HG03095 (cell line): ENCODE measurements at regions not wholly inside any gene's neighbourhood (a gene's known extent, or its start where the extent isn't known, plus 50 kb on each side); places are given as distances from the start of the nearest gene placed in this dataset.

ENCODE experiments used
- ATAC-seq: cut with Tn5 transposase; IDR thresholded peaks from one replicate; pipeline ENCODE4 v1.9.1; 2021; ENCODE audit warnings: moderate library complexity; ENCODE audit not compliant: unreplicated experiment

GRCh38 chr5:63375851-63376250, 586.4 kb downstream of the HTR1A start:
- ATAC-seq = no peak

- ATAC-seq = no peak
These were observed 588.2 kb downstream of the HTR1A start for GRCh38 chr5:63374085-63374484.

DNA sequence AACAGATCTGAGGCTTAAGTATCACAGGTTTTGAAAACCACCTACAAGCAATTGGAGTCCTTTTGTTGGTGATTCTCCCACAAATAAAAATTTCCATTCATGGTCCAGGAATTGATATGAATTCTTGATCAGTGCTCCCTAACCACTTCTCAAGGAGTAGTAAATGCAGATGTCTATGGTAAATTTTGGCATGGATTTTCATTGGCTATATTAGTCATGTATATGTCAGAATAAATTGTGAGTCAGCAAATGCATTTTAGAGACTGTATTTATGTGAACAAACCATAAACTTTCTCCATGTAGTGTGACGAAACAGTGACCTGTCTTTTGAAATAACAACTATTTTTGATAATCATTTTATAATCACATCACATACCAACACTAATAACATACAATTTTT, 611.1 kb downstream of the HTR1A start:
- ATAC-seq = no peak

DNA sequence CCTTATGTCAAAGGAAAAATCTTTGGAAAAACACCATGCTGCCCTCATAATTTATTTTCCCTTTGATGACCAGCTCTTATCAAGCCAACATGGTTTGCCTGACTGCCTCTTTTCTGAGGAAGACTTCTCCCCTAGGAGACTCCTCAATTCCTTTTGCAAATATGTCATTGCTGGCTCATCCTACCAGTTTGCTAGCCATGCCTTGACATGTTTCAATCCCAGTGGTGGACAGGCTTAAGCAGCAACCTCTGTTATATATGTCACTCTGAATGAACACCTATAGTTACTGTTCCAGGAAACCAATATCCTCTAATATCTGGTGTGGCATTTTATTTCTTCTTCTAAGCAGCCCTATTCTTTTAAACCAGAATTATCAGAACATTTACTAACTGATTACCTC, 615.8 kb downstream of the HTR1A start:
- ATAC-seq = no peak

- ATAC-seq = no peak
These were observed 620.8 kb downstream of the HTR1A start for GRCh38 chr5:63341442-63341841.

GRCh38 chr5:63323926-63324325, 638.3 kb downstream of the HTR1A start:
- no peak for ATAC-seq

DNA sequence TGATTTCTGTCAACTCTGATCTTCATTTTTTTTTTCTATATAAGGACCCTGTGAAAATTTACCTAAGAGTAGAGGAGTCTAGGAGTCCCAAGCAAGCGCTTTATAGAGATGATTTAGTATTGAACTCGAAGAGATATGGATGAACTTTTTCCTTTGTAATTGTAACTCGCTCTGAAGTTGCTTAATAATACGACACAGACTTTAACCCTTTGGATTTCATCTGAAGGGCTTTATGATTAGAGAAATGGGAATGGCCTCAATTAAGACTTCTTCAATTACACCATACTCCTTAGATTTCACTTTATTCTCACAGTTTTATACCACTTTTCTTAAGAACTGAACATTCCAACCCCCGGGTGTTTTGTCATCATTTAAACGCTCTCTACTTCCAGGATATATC, 647.7 kb downstream of the HTR1A start:
- no peak for ATAC-seq

- no peak for ATAC-seq
These were observed 651.6 kb downstream of the HTR1A start for GRCh38 chr5:63310644-63311043.

DNA sequence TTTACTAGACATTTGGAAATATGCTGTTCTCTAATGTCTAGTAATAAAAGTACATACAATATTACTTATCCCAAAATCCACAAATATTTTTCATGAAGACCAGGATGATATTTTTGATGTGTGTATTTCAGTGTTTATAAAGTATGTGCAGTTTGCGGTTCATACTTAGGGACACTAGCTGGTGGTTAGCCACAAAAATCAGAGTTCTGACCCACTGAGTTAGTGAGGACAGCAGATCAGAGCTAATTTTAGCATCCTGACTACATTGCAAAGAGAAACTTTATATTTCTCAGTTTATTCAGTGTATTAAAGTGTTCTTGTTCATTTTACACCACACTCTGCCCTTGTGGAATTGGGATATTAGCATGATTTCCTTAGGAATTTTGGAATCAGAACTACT, 655.3 kb downstream of the HTR1A start:
- no peak for ATAC-seq

GRCh38 chr5:63293317-63293716, 668.9 kb downstream of the HTR1A start:
- no peak for ATAC-seq

DNA sequence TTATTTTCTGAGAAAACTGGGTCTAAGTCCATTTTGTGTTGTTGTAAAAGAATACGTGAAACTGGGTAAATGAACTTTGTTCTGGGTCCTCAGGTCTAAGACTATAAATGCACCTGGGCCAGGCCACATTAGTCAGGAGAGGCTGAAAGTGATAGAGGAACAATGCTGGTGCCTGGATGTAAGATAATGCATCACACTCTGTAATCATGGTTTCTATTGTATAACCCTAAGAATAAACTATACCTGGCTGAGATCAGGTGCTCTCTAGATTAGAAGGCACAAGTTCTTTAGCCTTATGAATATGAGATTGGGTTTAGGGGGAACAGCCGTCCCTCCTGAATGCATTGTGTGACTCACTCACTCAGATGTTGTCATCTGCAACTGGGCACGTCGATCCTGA, 675.5 kb downstream of the HTR1A start:
- no peak for ATAC-seq

DNA sequence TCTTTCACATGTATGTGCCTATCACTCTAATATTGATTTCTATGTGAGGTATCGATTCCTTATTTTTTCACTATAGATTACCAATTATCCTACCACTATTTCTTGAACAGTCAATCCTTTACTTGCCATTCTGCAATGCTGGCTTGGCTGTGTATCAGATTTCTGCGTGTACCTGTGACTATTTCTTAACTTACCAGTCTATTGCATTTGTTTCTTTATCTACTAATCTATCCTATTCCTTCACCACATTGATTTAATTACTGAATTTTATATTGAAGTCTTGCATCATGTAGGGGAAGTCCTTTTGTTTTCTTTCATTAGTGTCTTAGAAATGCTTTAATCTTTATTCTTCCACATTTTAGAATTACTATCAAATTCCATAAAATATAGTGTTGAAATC, 684.8 kb downstream of the LRRC70 start:
- ATAC-seq = no peak

DNA sequence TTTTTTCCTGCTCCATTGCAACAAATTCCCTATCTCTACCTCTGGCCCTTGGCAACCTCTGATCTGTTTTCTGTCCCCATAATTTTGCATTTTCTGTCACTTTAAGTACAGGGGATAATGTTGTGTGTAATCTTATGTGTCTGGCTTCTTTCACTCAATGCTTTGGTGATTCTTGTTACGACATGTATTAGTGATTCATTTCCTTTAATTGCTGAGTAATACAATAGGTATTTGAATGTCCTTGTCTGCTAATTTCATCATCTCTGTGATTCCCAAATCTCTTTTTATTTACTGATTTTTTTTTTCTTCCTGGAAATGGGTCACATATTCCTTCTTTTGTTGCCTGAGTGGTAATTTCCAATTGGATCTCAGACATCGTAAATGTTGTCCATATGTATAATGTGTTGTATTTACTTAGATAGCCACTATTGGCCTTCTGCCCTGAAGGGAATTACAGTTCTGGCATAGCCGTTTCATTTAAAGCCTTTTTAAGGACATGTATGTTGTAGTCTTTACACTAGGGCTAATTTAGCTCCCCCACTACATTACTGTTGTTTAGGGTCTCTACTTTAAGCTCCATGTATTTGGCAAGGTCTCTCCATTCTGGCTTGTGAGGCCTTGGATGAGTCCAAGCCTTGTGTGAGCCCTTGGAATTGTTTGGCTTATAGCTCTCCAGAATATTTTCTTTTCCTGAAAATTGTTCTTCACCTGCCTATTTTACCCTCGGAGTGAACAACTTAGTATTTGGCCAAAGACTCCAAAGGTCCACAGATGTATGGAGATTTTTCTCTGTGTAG, 683.8 kb downstream of the LRRC70 start:
- no peak for ATAC-seq

GRCh38 chr5:63261695-63262094, 683.1 kb downstream of the LRRC70 start:
- no peak for ATAC-seq

- ATAC-seq = no peak
These were observed 677.0 kb downstream of the LRRC70 start for GRCh38 chr5:63255594-63255993.

DNA sequence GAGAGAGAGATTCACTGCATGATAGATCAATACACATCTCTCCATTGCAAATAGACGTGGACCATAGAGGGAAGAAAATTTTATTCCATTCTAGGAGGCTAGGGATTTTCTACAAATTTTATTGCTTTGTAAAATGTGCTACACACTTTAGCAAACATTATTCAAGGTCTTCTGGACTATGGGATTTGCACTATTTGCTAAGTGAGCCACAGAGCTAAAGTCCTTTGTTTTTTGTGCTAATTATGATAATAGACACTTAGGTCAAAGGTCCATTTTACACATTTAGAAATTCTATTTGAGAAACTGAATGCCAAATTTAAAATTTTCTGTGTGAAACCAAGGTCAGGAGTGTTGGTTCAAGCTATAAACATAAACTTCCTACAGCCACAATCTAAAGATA, 672.3 kb downstream of the LRRC70 start:
- no peak for ATAC-seq

DNA sequence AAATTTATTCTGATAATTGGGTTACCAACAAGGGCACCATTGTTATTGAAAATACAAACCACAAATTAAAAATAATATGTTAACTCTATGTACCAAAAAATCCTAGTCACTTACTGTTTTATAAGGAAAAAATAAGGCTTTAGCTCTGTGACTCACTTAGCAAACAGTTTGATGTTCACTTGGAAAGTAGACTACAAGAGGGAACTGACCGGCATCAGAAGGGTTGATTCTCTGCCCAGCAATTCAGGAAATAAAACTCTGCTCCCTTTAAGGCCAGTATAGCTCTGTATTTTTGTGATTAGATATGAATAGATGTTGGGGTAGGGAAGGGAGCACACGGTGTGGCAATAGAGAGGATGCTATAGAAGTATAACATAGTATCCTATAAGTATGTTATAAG, 671.3 kb downstream of the LRRC70 start:
- no peak for ATAC-seq

GRCh38 chr5:63247651-63248050, 669.0 kb downstream of the LRRC70 start:
- ATAC-seq = no peak

DNA sequence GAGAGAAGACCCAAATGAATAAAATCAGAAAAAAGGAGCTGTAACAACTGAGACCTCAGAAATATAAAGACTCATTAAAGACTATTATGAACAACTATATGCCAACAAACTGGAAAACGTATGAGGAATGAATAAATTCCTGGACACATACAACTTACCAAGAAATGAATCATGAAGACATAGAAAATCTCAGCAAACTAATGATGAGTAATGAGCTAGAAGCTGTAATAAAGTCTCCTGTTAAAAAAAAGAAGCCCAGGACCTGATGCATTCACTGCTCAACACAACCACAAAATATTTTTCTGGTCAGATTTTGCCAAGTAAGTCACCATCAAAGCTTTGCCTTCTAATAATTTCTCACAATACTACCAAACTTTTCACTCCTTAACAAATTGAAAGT, 666.7 kb downstream of the LRRC70 start:
- no peak for ATAC-seq

DNA sequence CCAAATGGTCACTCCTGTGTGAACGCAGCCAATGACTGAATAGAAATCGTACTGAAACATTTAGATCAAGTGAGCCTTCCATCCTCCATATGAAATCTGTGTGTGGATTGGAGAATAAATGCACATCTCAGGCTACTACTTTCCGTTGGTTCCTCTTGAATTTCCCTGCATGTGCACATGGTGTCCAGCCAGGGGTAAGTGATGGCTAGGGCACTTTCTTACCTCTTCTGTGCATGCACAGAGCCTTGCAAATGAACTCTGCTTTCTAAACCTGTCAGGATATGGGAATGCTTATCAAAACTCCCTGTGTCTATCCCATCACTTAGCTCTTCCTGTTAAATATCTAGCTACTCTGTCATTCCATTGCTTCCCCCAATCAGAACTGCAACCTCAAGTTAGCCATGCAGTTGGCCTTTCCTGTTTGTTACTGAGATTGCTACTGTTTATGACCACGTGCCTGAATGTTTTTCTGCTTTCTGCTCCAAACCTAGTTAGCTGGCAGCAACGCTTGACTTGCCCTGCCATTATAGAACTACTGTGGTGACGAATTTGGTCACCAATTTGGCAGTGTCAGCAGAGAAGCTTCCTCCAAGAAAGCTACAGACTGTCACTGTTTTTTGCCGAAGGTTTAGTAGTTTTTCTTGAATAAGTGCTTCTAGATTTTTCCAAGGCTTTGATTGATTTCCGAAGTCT, 661.6 kb downstream of the LRRC70 start:
- ATAC-seq = no peak

DNA sequence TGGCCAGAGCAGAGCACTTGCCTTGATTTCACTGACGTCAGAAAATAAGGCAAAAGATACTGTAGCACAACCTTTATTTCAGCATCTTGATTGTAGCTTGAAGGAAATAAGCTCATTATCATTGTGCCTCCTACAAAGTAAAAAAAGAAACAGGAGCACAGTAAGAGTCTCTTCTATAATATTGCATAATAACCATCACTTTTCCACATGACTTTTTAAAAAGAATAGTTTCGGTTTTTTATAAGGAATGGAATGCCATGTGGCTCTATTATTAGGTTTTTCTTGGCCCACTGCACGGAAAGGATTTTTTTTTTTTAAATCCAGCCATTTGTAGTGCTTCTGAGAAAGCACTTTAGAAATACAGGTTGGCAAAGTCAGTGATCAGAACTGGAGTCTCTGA, 655.3 kb downstream of the LRRC70 start:
- ATAC-seq = no peak

DNA sequence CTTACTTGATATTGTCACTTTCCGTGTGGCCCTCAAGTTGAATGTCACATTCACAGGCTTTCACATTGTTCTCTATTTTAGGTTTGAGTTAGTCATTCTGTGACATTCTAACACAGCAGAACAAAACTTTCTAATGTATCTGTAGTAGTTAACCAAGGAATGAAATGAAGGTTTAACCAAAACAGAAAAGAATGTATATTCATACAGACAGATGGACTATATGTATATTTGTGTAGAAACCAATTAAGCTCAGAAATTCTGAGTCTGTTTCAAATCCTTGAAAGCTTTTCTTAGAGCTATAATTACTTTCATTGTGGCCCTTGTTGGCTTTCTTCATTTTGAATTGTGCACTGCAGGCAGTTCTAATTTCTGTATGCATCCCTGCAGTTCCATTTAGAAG, 654.7 kb downstream of the LRRC70 start:
- no peak for ATAC-seq

- ATAC-seq = no peak
These were observed 652.1 kb downstream of the LRRC70 start for GRCh38 chr5:63230754-63231153.
